WTC11 (cell line): ENCODE measurements at regions not wholly inside any gene's neighbourhood (a gene's known extent, or its start where the extent isn't known, plus 50 kb on each side); places are given as distances from the start of the nearest gene placed in this dataset.

Source experiments
- AFF4 ChIP-seq: sonication (generic); formaldehyde crosslinking; IDR thresholded peaks from 2 replicates; pipeline ENCODE4 v1.8.1; 2023; ENCODE audit warnings: mild to moderate bottlenecking, missing genetic modification reagents, borderline replicate concordance
- CREB1 ChIP-seq: sonication (generic); formaldehyde crosslinking; IDR thresholded peaks from 2 replicates; pipeline ENCODE4 v1.8.0; 2023; ENCODE audit warnings: mild to moderate bottlenecking, missing genetic modification reagents
- KAT7 ChIP-seq: sonication (generic); formaldehyde crosslinking; IDR thresholded peaks from 2 replicates; pipeline ENCODE4 v1.8.1; 2023; ENCODE audit warnings: missing genetic modification reagents, mild to moderate bottlenecking, borderline replicate concordance
- MYBL2 ChIP-seq: sonication (generic); formaldehyde crosslinking; IDR thresholded peaks from 2 replicates; pipeline ENCODE4 v1.8.1; 2023; ENCODE audit warnings: mild to moderate bottlenecking, moderate library complexity, missing genetic modification reagents
- PRDM15 ChIP-seq: sonication (generic); formaldehyde crosslinking; IDR thresholded peaks from 2 replicates; pipeline ENCODE4 v1.8.0; 2022; ENCODE audit warnings: missing genetic modification reagents
- RORB ChIP-seq: fragments of 250-450 bp; sonication (Bioruptor Pico); IDR thresholded peaks from 2 replicates; pipeline ENCODE4 v1.9.0; 2021; ENCODE audit warnings: mild to moderate bottlenecking
- STAT6 ChIP-seq: sonication (generic); formaldehyde crosslinking; conservative IDR thresholded peaks from 2 replicates; pipeline ENCODE4 v1.8.1; 2023; ENCODE audit warnings: mild to moderate bottlenecking, low read depth, missing genetic modification reagents, moderate library complexity
- ZNF671 ChIP-seq: fragments of 250-450 bp; sonication (Bioruptor Pico); IDR thresholded peaks from 2 replicates; pipeline ENCODE4 v1.8.0; 2021; ENCODE audit warnings: mild to moderate bottlenecking
- TF ChIP-seq, protein P1 (sequence below): sonication (generic); formaldehyde crosslinking; IDR thresholded peaks from 2 replicates; pipeline ENCODE4 v1.8.0; 2022; ENCODE audit warnings: mild to moderate bottlenecking, missing genetic modification reagents
- TF ChIP-seq, protein P2 (sequence below): sonication (generic); formaldehyde crosslinking; IDR thresholded peaks from 2 replicates; pipeline ENCODE4 v1.8.1; 2023; ENCODE audit warnings: mild to moderate bottlenecking, missing genetic modification reagents
- TF ChIP-seq, protein P3 (sequence below): sonication (generic); formaldehyde crosslinking; IDR thresholded peaks from 2 replicates; pipeline ENCODE4 v1.8.1; 2022; ENCODE audit warnings: mild to moderate bottlenecking, missing genetic modification reagents, moderate library complexity, borderline replicate concordance
- TF ChIP-seq, protein P4 (sequence below): sonication (generic); formaldehyde crosslinking; IDR thresholded peaks from 2 replicates; pipeline ENCODE4 v1.8.1; 2022; ENCODE audit warnings: missing genetic modification reagents, borderline replicate concordance

- TF ChIP-seq PRDM15 (CRISPR knock-in tag) (no peak), AFF4 (CRISPR knock-in tag) (no peak), STAT6 (CRISPR knock-in tag) (no peak), CREB1 (CRISPR knock-in tag) (no peak), MYBL2 (CRISPR knock-in tag) (no peak), ZNF671 (CRISPR knock-in tag) (no peak), KAT7 (CRISPR knock-in tag) (no peak), RORB (CRISPR knock-in tag) (no peak)
- TF ChIP-seq, protein P1, sequence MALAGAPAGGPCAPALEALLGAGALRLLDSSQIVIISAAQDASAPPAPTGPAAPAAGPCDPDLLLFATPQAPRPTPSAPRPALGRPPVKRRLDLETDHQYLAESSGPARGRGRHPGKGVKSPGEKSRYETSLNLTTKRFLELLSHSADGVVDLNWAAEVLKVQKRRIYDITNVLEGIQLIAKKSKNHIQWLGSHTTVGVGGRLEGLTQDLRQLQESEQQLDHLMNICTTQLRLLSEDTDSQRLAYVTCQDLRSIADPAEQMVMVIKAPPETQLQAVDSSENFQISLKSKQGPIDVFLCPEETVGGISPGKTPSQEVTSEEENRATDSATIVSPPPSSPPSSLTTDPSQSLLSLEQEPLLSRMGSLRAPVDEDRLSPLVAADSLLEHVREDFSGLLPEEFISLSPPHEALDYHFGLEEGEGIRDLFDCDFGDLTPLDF (CRISPR knock-in tag), result no peak
- TF ChIP-seq, protein P2, sequence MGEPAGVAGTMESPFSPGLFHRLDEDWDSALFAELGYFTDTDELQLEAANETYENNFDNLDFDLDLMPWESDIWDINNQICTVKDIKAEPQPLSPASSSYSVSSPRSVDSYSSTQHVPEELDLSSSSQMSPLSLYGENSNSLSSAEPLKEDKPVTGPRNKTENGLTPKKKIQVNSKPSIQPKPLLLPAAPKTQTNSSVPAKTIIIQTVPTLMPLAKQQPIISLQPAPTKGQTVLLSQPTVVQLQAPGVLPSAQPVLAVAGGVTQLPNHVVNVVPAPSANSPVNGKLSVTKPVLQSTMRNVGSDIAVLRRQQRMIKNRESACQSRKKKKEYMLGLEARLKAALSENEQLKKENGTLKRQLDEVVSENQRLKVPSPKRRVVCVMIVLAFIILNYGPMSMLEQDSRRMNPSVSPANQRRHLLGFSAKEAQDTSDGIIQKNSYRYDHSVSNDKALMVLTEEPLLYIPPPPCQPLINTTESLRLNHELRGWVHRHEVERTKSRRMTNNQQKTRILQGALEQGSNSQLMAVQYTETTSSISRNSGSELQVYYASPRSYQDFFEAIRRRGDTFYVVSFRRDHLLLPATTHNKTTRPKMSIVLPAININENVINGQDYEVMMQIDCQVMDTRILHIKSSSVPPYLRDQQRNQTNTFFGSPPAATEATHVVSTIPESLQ, result no peak
- TF ChIP-seq, protein P3, sequence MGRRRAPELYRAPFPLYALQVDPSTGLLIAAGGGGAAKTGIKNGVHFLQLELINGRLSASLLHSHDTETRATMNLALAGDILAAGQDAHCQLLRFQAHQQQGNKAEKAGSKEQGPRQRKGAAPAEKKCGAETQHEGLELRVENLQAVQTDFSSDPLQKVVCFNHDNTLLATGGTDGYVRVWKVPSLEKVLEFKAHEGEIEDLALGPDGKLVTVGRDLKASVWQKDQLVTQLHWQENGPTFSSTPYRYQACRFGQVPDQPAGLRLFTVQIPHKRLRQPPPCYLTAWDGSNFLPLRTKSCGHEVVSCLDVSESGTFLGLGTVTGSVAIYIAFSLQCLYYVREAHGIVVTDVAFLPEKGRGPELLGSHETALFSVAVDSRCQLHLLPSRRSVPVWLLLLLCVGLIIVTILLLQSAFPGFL (CRISPR knock-in tag), result no peak
- TF ChIP-seq, protein P4, sequence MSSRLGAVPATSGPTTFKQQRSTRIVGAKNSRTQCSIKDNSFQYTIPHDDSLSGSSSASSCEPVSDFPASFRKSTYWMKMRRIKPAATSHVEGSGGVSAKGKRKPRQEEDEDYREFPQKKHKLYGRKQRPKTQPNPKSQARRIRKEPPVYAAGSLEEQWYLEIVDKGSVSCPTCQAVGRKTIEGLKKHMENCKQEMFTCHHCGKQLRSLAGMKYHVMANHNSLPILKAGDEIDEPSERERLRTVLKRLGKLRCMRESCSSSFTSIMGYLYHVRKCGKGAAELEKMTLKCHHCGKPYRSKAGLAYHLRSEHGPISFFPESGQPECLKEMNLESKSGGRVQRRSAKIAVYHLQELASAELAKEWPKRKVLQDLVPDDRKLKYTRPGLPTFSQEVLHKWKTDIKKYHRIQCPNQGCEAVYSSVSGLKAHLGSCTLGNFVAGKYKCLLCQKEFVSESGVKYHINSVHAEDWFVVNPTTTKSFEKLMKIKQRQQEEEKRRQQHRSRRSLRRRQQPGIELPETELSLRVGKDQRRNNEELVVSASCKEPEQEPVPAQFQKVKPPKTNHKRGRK (CRISPR knock-in tag), result no peak
Observed at GRCh38 chr16:6977291-6977690, 355.4 kb upstream of the RBFOX1 start (continued).
